Left lung (tissue), 4 donors: ENCODE measurements at regions not wholly inside any gene's neighbourhood (a gene's known extent, or its start where the extent isn't known, plus 50 kb on each side); places are given as distances from the start of the nearest gene placed in this dataset.

Source experiments
- ATAC-seq: fragments of 200-7000 bp; cut with Tn5 transposase; one replicate; pipeline ENCODE4 v1.9.1; 2020; ENCODE audit warnings: moderate library complexity
- DNase-seq, 4 donors: peaks; one replicate each; pipeline ENCODE4 v3.0.0-alpha.2; 2013 to 2020
- H3K27ac ChIP-seq, 2 donors: fragments of 200-600 bp; sonication (generic) in 1 of 2; one replicate each; pipeline versions ENCODE4 v1.5.0 to v1.8.0; 2020 to 2021
- H3K27me3 ChIP-seq, 2 donors: fragments of 200-600 bp; sonication (generic) in 1 of 2; one replicate each; pipeline versions ENCODE4 v1.5.0 to v1.8.0; 2020 to 2021
- H3K36me3 ChIP-seq, 2 donors: fragments of 200-600 bp; sonication (generic) in 1 of 2; one replicate each; pipeline versions ENCODE4 v1.5.0 to v1.8.0; 2020 to 2021
- H3K4me1 ChIP-seq, 2 donors: fragments of 200-600 bp; one replicate each; pipeline ENCODE4 v1.8.0; 2021
- H3K4me3 ChIP-seq, 2 donors: fragments of 200-600 bp; sonication (generic) in 1 of 2; one replicate each; pipeline versions ENCODE4 v1.5.0 to v1.8.0; 2020 to 2021; ENCODE audit warnings: mild to moderate bottlenecking in 1 of 2
- H3K9me3 ChIP-seq, 2 donors: fragments of 200-600 bp; sonication (generic) in 1 of 2; one replicate each; pipeline versions ENCODE4 v1.5.0 to v1.8.0; 2020 to 2021
- CTCF ChIP-seq, 2 donors: fragments of 200-600 bp; sonication (generic) in 1 of 2; IDR thresholded peaks; one replicate each; pipeline versions ENCODE4 v1.5.0 to v1.8.0; 2021; ENCODE audit warnings: antibody characterized with exemption in 2 of 2
- intact Hi-C, 2 donors: fragments of 100-400 bp; cut with DNase I; formaldehyde crosslinking; loops; one replicate each; pipeline versions ENCODE4 v1.11.2 to v1.14.2; 2022
- donor health status: DM: no; HTN: yes; CAD: no.
- donor health status: DM: no; HTN: no; CAD: no.

- Histone ChIP-seq H3K9me3 (no peaks in the 10 kb centered on the region), H3K27me3 (no peaks in the 10 kb centered on the region), H3K4me3 (no peak overlapping the region), H3K4me1 (no peaks in the 10 kb centered on the region), H3K27ac (no peak overlapping the region), H3K36me3 (no peaks in the 10 kb centered on the region)
- no peak for TF ChIP-seq CTCF (IDR thresholded peaks at IDR 0.05)
- ATAC-seq (no peak), DNase-seq (no peak)
- intact Hi-C loops = no loop called here
These were observed 487.0 kb downstream of the HAPSTR1 start for GRCh38 chr16:9578459-9578858.

- ATAC-seq (no peak), DNase-seq (no peak)
- intact Hi-C loops = no loop called here
- no peaks in the 10 kb centered on the region for H3K27me3 ChIP-seq
- H3K4me3 ChIP-seq = no peak overlapping the region
- H3K36me3 ChIP-seq = no peaks in the 10 kb centered on the region
- TF ChIP-seq CTCF (IDR thresholded peaks at IDR 0.05) = no peak
- no peak overlapping the region for H3K27ac ChIP-seq
- H3K4me1 ChIP-seq = no peaks in the 10 kb centered on the region
- no peaks in the 10 kb centered on the region for H3K9me3 ChIP-seq
These were observed 488.6 kb downstream of the HAPSTR1 start for GRCh38 chr16:9580025-9580424.

GRCh38 chr16:9593440-9593839 lies 502.0 kb downstream of the HAPSTR1 start:
- no peak overlapping the region for H3K4me3 ChIP-seq
- intact Hi-C loops = no loop called here
- DNase-seq = no peak
- H3K4me1 ChIP-seq = no peaks in the 10 kb centered on the region
- no peaks in the 10 kb centered on the region for H3K36me3 ChIP-seq
- no peaks in the 10 kb centered on the region for H3K9me3 ChIP-seq
- ATAC-seq = no peak
- no peak overlapping the region for H3K27ac ChIP-seq
- no peaks in the 10 kb centered on the region for H3K27me3 ChIP-seq
- no peak for TF ChIP-seq CTCF (IDR thresholded peaks at IDR 0.05)

- no peak for DNase-seq
- Histone ChIP-seq H3K27ac (no peak overlapping the region), H3K9me3 (no peaks in the 10 kb centered on the region), H3K4me3 (no peak overlapping the region), H3K36me3 (no peaks in the 10 kb centered on the region), H3K4me1 (no peaks in the 10 kb centered on the region), H3K27me3 (no peaks in the 10 kb centered on the region)
- no peak for ATAC-seq
- no peak for TF ChIP-seq CTCF (IDR thresholded peaks at IDR 0.05)
- intact Hi-C loops = no loop called here
These were observed 502.6 kb downstream of the HAPSTR1 start for GRCh38 chr16:9594047-9594446.

GRCh38 chr16:9594946-9595345 lies 503.5 kb downstream of the HAPSTR1 start:
- no peaks in the 10 kb centered on the region for H3K36me3 ChIP-seq
- H3K9me3 ChIP-seq = no peaks in the 10 kb centered on the region
- no peak overlapping the region for H3K4me3 ChIP-seq
- ATAC-seq = no peak
- H3K27ac ChIP-seq = no peak overlapping the region
- TF ChIP-seq CTCF (IDR thresholded peaks at IDR 0.05) = no peak
- H3K27me3 ChIP-seq = no peaks in the 10 kb centered on the region
- no peak for DNase-seq
- H3K4me1 ChIP-seq = no peaks in the 10 kb centered on the region
- intact Hi-C loops = no loop called here
